ENCODE measurements at regions not wholly inside any gene's neighbourhood (a gene's known extent, or its start where the extent isn't known, plus 50 kb on each side); places are given as distances from the start of the nearest gene placed in this dataset.
"Not testable (repeated sequence)": the region's sequence is repeated elsewhere in the genome, so short reads cannot be mapped to it uniquely, and the experiment has no call there.

GRCh38 chr12:97616946-97617345 is 154.3 kb downstream of the RMST start:
- H3K27me3 Mint-ChIP-seq, result no peaks in the 10 kb centered on the region
- H3K27ac Mint-ChIP-seq, result no peak overlapping the region
- ChIA-PET POLR2A (no interaction called here), CTCF (no interaction called here)
- no peaks in the 10 kb centered on the region for H3K9me3 Mint-ChIP-seq
- no peaks in the 10 kb centered on the region for H3K36me3 Mint-ChIP-seq (ENCODE audit: low read depth)
- DNase-seq, result no peak
- no peaks in the 10 kb centered on the region for H3K4me1 Mint-ChIP-seq
- H3K4me3 Mint-ChIP-seq, result no peak overlapping the region

GRCh38 chr12:97628962-97629361 is 166.4 kb downstream of the RMST start:
- no peak for DNase-seq
- ChIA-PET POLR2A (no interaction called here), CTCF (no interaction called here)
- H3K36me3 Mint-ChIP-seq (ENCODE audit: low read depth), result no peaks in the 10 kb centered on the region
- no peaks in the 10 kb centered on the region for H3K4me1 Mint-ChIP-seq
- no peak overlapping the region for H3K27ac Mint-ChIP-seq
- H3K9me3 Mint-ChIP-seq, result no peaks in the 10 kb centered on the region
- H3K27me3 Mint-ChIP-seq, result no peaks in the 10 kb centered on the region
- no peak overlapping the region for H3K4me3 Mint-ChIP-seq

- H3K36me3 Mint-ChIP-seq (ENCODE audit: low read depth), result no peaks in the 10 kb centered on the region
- no peaks in the 10 kb centered on the region for H3K9me3 Mint-ChIP-seq
- no peaks in the 10 kb centered on the region for H3K4me1 Mint-ChIP-seq
- no peak for DNase-seq
- CTCF ChIA-PET, result no interaction called here
- no peak overlapping the region for H3K27ac Mint-ChIP-seq
- H3K4me3 Mint-ChIP-seq, result no peak overlapping the region
- POLR2A ChIA-PET, result no interaction called here
- no peaks in the 10 kb centered on the region for H3K27me3 Mint-ChIP-seq
Measured at GRCh38 chr12:97629382-97629781, 166.8 kb downstream of the RMST start.

- no peak overlapping the region for H3K27ac Mint-ChIP-seq
- H3K4me3 Mint-ChIP-seq, result no peak overlapping the region
- H3K27me3 Mint-ChIP-seq, result no peaks in the 10 kb centered on the region
- no peak for DNase-seq
- ChIA-PET POLR2A (no interaction called here), CTCF (no interaction called here)
- no peaks in the 10 kb centered on the region for H3K4me1 Mint-ChIP-seq
- no peaks in the 10 kb centered on the region for H3K9me3 Mint-ChIP-seq
- no peaks in the 10 kb centered on the region for H3K36me3 Mint-ChIP-seq (ENCODE audit: low read depth)
Measured at GRCh38 chr12:97630356-97630755, 167.8 kb downstream of the RMST start.

- no peak for DNase-seq
- H3K27ac Mint-ChIP-seq, result no peak overlapping the region
- no peaks in the 10 kb centered on the region for H3K36me3 Mint-ChIP-seq (ENCODE audit: low read depth)
- ChIA-PET POLR2A (no interaction called here), CTCF (no interaction called here)
- H3K27me3 Mint-ChIP-seq, result no peaks in the 10 kb centered on the region
- H3K4me1 Mint-ChIP-seq, result no peaks in the 10 kb centered on the region
- no peak overlapping the region for H3K4me3 Mint-ChIP-seq
- H3K9me3 Mint-ChIP-seq, result no peaks in the 10 kb centered on the region
Measured at GRCh38 chr12:97630875-97631274, 168.3 kb downstream of the RMST start.

- no peaks in the 10 kb centered on the region for H3K27me3 Mint-ChIP-seq
- no peak overlapping the region for H3K4me3 Mint-ChIP-seq
- no peaks in the 10 kb centered on the region for H3K36me3 Mint-ChIP-seq (ENCODE audit: low read depth)
- no peaks in the 10 kb centered on the region for H3K4me1 Mint-ChIP-seq
- H3K9me3 Mint-ChIP-seq, result peaks cover 1% of the 10 kb centered on the region
- no peak for DNase-seq
- ChIA-PET POLR2A (no interaction called here), CTCF (no interaction called here)
- H3K27ac Mint-ChIP-seq, result no peak overlapping the region
Measured at GRCh38 chr12:97637770-97638169, 175.2 kb downstream of the RMST start.

GRCh38 chr12:97638739-97639138 is 176.1 kb downstream of the RMST start:
- POLR2A ChIA-PET, result no interaction called here
- H3K27ac Mint-ChIP-seq, result no peak overlapping the region
- no peaks in the 10 kb centered on the region for H3K4me1 Mint-ChIP-seq
- DNase-seq, result no peak
- H3K9me3 Mint-ChIP-seq, result peaks cover 1% of the 10 kb centered on the region
- H3K36me3 Mint-ChIP-seq (ENCODE audit: low read depth), result no peaks in the 10 kb centered on the region
- CTCF ChIA-PET, result no interaction called here
- H3K4me3 Mint-ChIP-seq, result no peak overlapping the region
- no peaks in the 10 kb centered on the region for H3K27me3 Mint-ChIP-seq

GRCh38 chr12:97639702-97640101 is 177.1 kb downstream of the RMST start:
- Mint-ChIP-seq H3K27me3 (no peaks in the 10 kb centered on the region), H3K4me3 (no peak overlapping the region), H3K27ac (no peak overlapping the region), H3K4me1 (no peaks in the 10 kb centered on the region), H3K9me3 (peaks cover 1% of the 10 kb centered on the region), H3K36me3 (ENCODE audit: low read depth) (no peaks in the 10 kb centered on the region)
- ChIA-PET CTCF (no interaction called here), POLR2A (no interaction called here)
- no peak for DNase-seq

GRCh38 chr12:97640826-97641225 is 178.2 kb downstream of the RMST start:
- Mint-ChIP-seq H3K27me3 (no peaks in the 10 kb centered on the region), H3K36me3 (ENCODE audit: low read depth) (no peaks in the 10 kb centered on the region), H3K27ac (no peak overlapping the region), H3K4me1 (no peaks in the 10 kb centered on the region), H3K4me3 (no peak overlapping the region), H3K9me3 (peaks cover 1% of the 10 kb centered on the region)
- CTCF ChIA-PET, result no interaction called here
- no peak for DNase-seq
- POLR2A ChIA-PET, result no interaction called here

- CTCF ChIA-PET, result no interaction called here
- peaks cover 1% of the 10 kb centered on the region for H3K9me3 Mint-ChIP-seq
- POLR2A ChIA-PET, result no interaction called here
Measured at GRCh38 chr12:97642911-97643310, 180.3 kb downstream of the RMST start.

GRCh38 chr12:97643924-97644323 is 181.3 kb downstream of the RMST start:
- CTCF ChIA-PET, result no interaction called here
- no peaks in the 10 kb centered on the region for H3K4me1 Mint-ChIP-seq
- POLR2A ChIA-PET, result no interaction called here
- DNase-seq, result no peak
- H3K27me3 Mint-ChIP-seq, result no peaks in the 10 kb centered on the region
- H3K9me3 Mint-ChIP-seq, result peaks cover 1% of the 10 kb centered on the region
- H3K27ac Mint-ChIP-seq, result no peak overlapping the region
- H3K4me3 Mint-ChIP-seq, result no peak overlapping the region
- no peaks in the 10 kb centered on the region for H3K36me3 Mint-ChIP-seq (ENCODE audit: low read depth)

More at GRCh38 chr12:97642911-97643310, 180.3 kb downstream of the RMST start:
- Mint-ChIP-seq H3K27ac (no peak overlapping the region), H3K27me3 (no peaks in the 10 kb centered on the region), H3K36me3 (ENCODE audit: low read depth) (no peaks in the 10 kb centered on the region), H3K4me1 (no peaks in the 10 kb centered on the region), H3K4me3 (no peak overlapping the region)
- DNase-seq, result no peak

- Mint-ChIP-seq H3K9me3 (no peaks in the 10 kb centered on the region), H3K4me3 (no peak overlapping the region), H3K27me3 (no peaks in the 10 kb centered on the region), H3K4me1 (no peaks in the 10 kb centered on the region), H3K27ac (no peak overlapping the region), H3K36me3 (ENCODE audit: low read depth) (no peaks in the 10 kb centered on the region)
- CTCF ChIA-PET, result no interaction called here
- DNase-seq, result no peak
- POLR2A ChIA-PET, result no interaction called here
Measured at GRCh38 chr12:97645726-97646125, 183.1 kb downstream of the RMST start.

- Mint-ChIP-seq H3K27me3 (no peaks in the 10 kb centered on the region), H3K4me3 (no peak overlapping the region), H3K27ac (no peak overlapping the region), H3K36me3 (ENCODE audit: low read depth) (no peaks in the 10 kb centered on the region), H3K4me1 (no peaks in the 10 kb centered on the region), H3K9me3 (no peaks in the 10 kb centered on the region)
- DNase-seq, result no peak
- CTCF ChIA-PET, result no interaction called here
- POLR2A ChIA-PET, result no interaction called here
Measured at GRCh38 chr12:97647142-97647541, 184.5 kb downstream of the RMST start.

- CTCF ChIA-PET, result no interaction called here
- no peaks in the 10 kb centered on the region for H3K9me3 Mint-ChIP-seq
Measured at GRCh38 chr12:97650242-97650641, 187.6 kb downstream of the RMST start.

GRCh38 chr12:97656548-97656947 is 193.9 kb downstream of the RMST start:
- H3K4me3 Mint-ChIP-seq; H3K27ac Mint-ChIP-seq; H3K9me3 Mint-ChIP-seq; H3K36me3 Mint-ChIP-seq (ENCODE audit: low read depth); DNase-seq; H3K4me1 Mint-ChIP-seq; CTCF ChIA-PET; POLR2A ChIA-PET; H3K27me3 Mint-ChIP-seq: not testable (repeated sequence)

More at GRCh38 chr12:97650242-97650641, 187.6 kb downstream of the RMST start:
- DNase-seq, result no peak
- Mint-ChIP-seq H3K27ac (no peak overlapping the region), H3K27me3 (no peaks in the 10 kb centered on the region), H3K4me3 (no peak overlapping the region), H3K36me3 (ENCODE audit: low read depth) (no peaks in the 10 kb centered on the region), H3K4me1 (no peaks in the 10 kb centered on the region)
- POLR2A ChIA-PET, result no interaction called here
